Activated T-cell treated with anti-CD3 and anti-CD28 coated beads, Interleukin-2, amount 50 U/mL, for 72 hours (primary cell): ENCODE measurements at regions not wholly inside any gene's neighbourhood (a gene's known extent, or its start where the extent isn't known, plus 50 kb on each side); places are given as distances from the start of the nearest gene placed in this dataset.
"Not testable (repeated sequence)": the region's sequence is repeated elsewhere in the genome, so short reads cannot be mapped to it uniquely, and the experiment has no call there.

Source experiments
- ATAC-seq, 2 donors: fragments of 150-1000 bp; cut with Tn5 transposase; replicated peaks in 1 of 2; 2 replicates each; pipeline ENCODE4 v1.10.0; 2021; ENCODE audit warnings: moderate library complexity in 2 of 2, mild to moderate bottlenecking in 1 of 2
- DNase-seq, 2 donors: peaks; one replicate each; pipeline ENCODE4 v3.0.0; 2021 to 2022; ENCODE audit warnings: mixed read lengths in 1 of 2
- H3K27ac Mint-ChIP-seq: one replicate; pipeline ENCODE4 v1.8.0; 2022; ENCODE audit warnings: mild to moderate bottlenecking, moderate library complexity, mixed read lengths
- H3K27me3 Mint-ChIP-seq: one replicate; pipeline ENCODE4 v1.8.0; 2022; ENCODE audit warnings: low read depth, mixed read lengths
- H3K36me3 Mint-ChIP-seq, 2 donors: one replicate each; pipeline ENCODE4 v1.8.0; 2022; ENCODE audit warnings: mixed read lengths in 2 of 2, mild to moderate bottlenecking in 1 of 2; ENCODE audit not compliant: insufficient read depth in 2 of 2
- H3K4me1 Mint-ChIP-seq: one replicate; pipeline ENCODE4 v1.8.0; 2022; ENCODE audit warnings: low read depth, mixed read lengths
- H3K4me3 Mint-ChIP-seq, 2 donors: one replicate each; pipeline ENCODE4 v1.8.0; 2022; ENCODE audit warnings: mild to moderate bottlenecking in 2 of 2, mixed read lengths in 2 of 2, moderate library complexity in 2 of 2
- H3K9me3 Mint-ChIP-seq, 2 donors: one replicate each; pipeline ENCODE4 v1.8.0; 2022; ENCODE audit warnings: mixed read lengths in 2 of 2

GRCh38 chr1:244324176-244324883 is 127.4 kb downstream of the ADSS2 start:
- Mint-ChIP-seq H3K4me3 (peak overlapping the region in 1 of 2 donors; percentile 92), H3K36me3 (peaks cover 4% of the 10 kb centered on the region in 2 donors), H3K9me3 (peaks cover 2 to 3% of the 10 kb centered on the region in 2 donors), H3K4me1 (peaks cover 33% of the 10 kb centered on the region), H3K27ac (peak overlapping the region; percentile 99), H3K27me3 (no peaks in the 10 kb centered on the region)
- no peak for DNase-seq
- ATAC-seq = no peak

- Mint-ChIP-seq H3K36me3 (peaks cover 4% of the 10 kb centered on the region in 2 donors), H3K4me3 (peak overlapping the region in 1 of 2 donors; percentile 92), H3K4me1 (peaks cover 24% of the 10 kb centered on the region), H3K27me3 (no peaks in the 10 kb centered on the region), H3K27ac (peak overlapping the region; percentile 99), H3K9me3 (peaks cover 2 to 3% of the 10 kb centered on the region in 2 donors)
- DNase-seq = peak in 1 of 2 donors; percentile 29
- ATAC-seq = peak; percentile 46 to 78
Observed at GRCh38 chr1:244325056-244325758, 126.5 kb downstream of the ADSS2 start.

- Mint-ChIP-seq H3K4me1 (peaks cover 18% of the 10 kb centered on the region), H3K36me3 (peaks cover 4 to 6% of the 10 kb centered on the region in 2 donors), H3K27me3 (peaks cover 5% of the 10 kb centered on the region), H3K4me3 (peak overlapping the region in 1 of 2 donors; percentile 1), H3K27ac (no peak overlapping the region), H3K9me3 (peaks cover 2 to 3% of the 10 kb centered on the region in 2 donors)
- DNase-seq (no peak), ATAC-seq (no peak)
Observed at GRCh38 chr1:244326757-244327156, 125.0 kb downstream of the ADSS2 start.

- H3K4me3 Mint-ChIP-seq = peak overlapping the region in 1 of 2 donors; percentile 12
- peaks cover 16% of the 10 kb centered on the region for H3K4me1 Mint-ChIP-seq
- no peak for DNase-seq
- peaks cover 2 to 3% of the 10 kb centered on the region in 2 donors for H3K9me3 Mint-ChIP-seq
- peaks cover 4 to 6% of the 10 kb centered on the region in 2 donors for H3K36me3 Mint-ChIP-seq
- H3K27ac Mint-ChIP-seq = peak overlapping the region; percentile 61
- H3K27me3 Mint-ChIP-seq = peaks cover 9% of the 10 kb centered on the region
- ATAC-seq = no peak
Observed at GRCh38 chr1:244327533-244327932, 124.2 kb downstream of the ADSS2 start.

GRCh38 chr1:244328476-244328875 is 123.2 kb downstream of the ADSS2 start:
- Mint-ChIP-seq H3K4me3 (no peak overlapping the region), H3K4me1 (peaks cover 6% of the 10 kb centered on the region)
- DNase-seq = no peak

GRCh38 chr1:244329591-244330317 is 122.0 kb downstream of the ADSS2 start:
- H3K4me1 Mint-ChIP-seq = no peaks in the 10 kb centered on the region
- no peak overlapping the region for H3K27ac Mint-ChIP-seq
- H3K4me3 Mint-ChIP-seq = no peak overlapping the region
- H3K36me3 Mint-ChIP-seq = peaks cover 2 to 6% of the 10 kb centered on the region in 2 donors
- DNase-seq (no peak), ATAC-seq (no peak)
- peaks cover 2 to 3% of the 10 kb centered on the region in 2 donors for H3K9me3 Mint-ChIP-seq
- H3K27me3 Mint-ChIP-seq = peaks cover 27% of the 10 kb centered on the region

More at GRCh38 chr1:244328476-244328875, 123.2 kb downstream of the ADSS2 start:
- peaks cover 2 to 3% of the 10 kb centered on the region in 2 donors for H3K9me3 Mint-ChIP-seq
- peaks cover 14% of the 10 kb centered on the region for H3K27me3 Mint-ChIP-seq
- no peak overlapping the region for H3K27ac Mint-ChIP-seq
- peaks cover 4 to 6% of the 10 kb centered on the region in 2 donors for H3K36me3 Mint-ChIP-seq
- no peak for ATAC-seq

- peaks cover 27% of the 10 kb centered on the region for H3K27me3 Mint-ChIP-seq
- peaks cover 2 to 6% of the 10 kb centered on the region in 2 donors for H3K36me3 Mint-ChIP-seq
- no peak for ATAC-seq
- DNase-seq = no peak
- H3K4me1 Mint-ChIP-seq = no peaks in the 10 kb centered on the region
- peaks cover 2 to 3% of the 10 kb centered on the region in 2 donors for H3K9me3 Mint-ChIP-seq
- H3K27ac Mint-ChIP-seq = no peak overlapping the region
- no peak overlapping the region for H3K4me3 Mint-ChIP-seq
Observed at GRCh38 chr1:244330318-244330625, 121.4 kb downstream of the ADSS2 start.

- not testable (repeated sequence) for H3K4me3 Mint-ChIP-seq, ATAC-seq, H3K4me1 Mint-ChIP-seq, DNase-seq, H3K9me3 Mint-ChIP-seq, H3K36me3 Mint-ChIP-seq
- H3K27me3 Mint-ChIP-seq = peaks cover 27% of the 10 kb centered on the region
- peak overlapping the region; percentile 57 for H3K27ac Mint-ChIP-seq
Observed at GRCh38 chr1:244332761-244333160, 118.9 kb downstream of the ADSS2 start.

GRCh38 chr1:244334315-244334714 is 117.4 kb downstream of the ADSS2 start:
- DNase-seq, H3K27ac Mint-ChIP-seq, ATAC-seq, H3K9me3 Mint-ChIP-seq, H3K4me1 Mint-ChIP-seq, H3K36me3 Mint-ChIP-seq, H3K4me3 Mint-ChIP-seq: not testable (repeated sequence)
- H3K27me3 Mint-ChIP-seq = peaks cover 27% of the 10 kb centered on the region

GRCh38 chr1:244334842-244335241 is 116.9 kb downstream of the ADSS2 start:
- not testable (repeated sequence) for H3K36me3 Mint-ChIP-seq, H3K9me3 Mint-ChIP-seq, H3K4me1 Mint-ChIP-seq, ATAC-seq, DNase-seq, H3K4me3 Mint-ChIP-seq, H3K27ac Mint-ChIP-seq
- H3K27me3 Mint-ChIP-seq = peaks cover 27% of the 10 kb centered on the region

- Mint-ChIP-seq H3K27ac (no peak overlapping the region), H3K4me3 (no peak overlapping the region), H3K4me1 (no peaks in the 10 kb centered on the region), H3K36me3 (peaks cover 0 to 2% of the 10 kb centered on the region in 2 donors), H3K27me3 (peaks cover 27% of the 10 kb centered on the region), H3K9me3 (no peaks in the 10 kb centered on the region)
- ATAC-seq (no peak), DNase-seq (no peak)
Observed at GRCh38 chr1:244335456-244335855, 116.3 kb downstream of the ADSS2 start.

- peaks cover 2% of the 10 kb centered on the region for H3K4me1 Mint-ChIP-seq
Observed at GRCh38 chr1:244336232-244336899, 115.3 kb downstream of the ADSS2 start.

More at GRCh38 chr1:244336232-244336899, 115.3 kb downstream of the ADSS2 start:
- Mint-ChIP-seq H3K27me3 (peaks cover 21% of the 10 kb centered on the region), H3K27ac (no peak overlapping the region), H3K36me3 (no peaks in the 10 kb centered on the region), H3K4me3 (no peak overlapping the region), H3K9me3 (no peaks in the 10 kb centered on the region)
- ATAC-seq (no peak), DNase-seq (no peak)
